EH (cell line): ENCODE measurements at regions not wholly inside any gene's neighbourhood (a gene's known extent, or its start where the extent isn't known, plus 50 kb on each side); places are given as distances from the start of the nearest gene placed in this dataset.
A peak's percentile ranks its signal among the peaks of the same experiment; 100 is the strongest.

Experiments
- DNase-seq: peaks from one replicate; pipeline ENCODE4 v3.0.0-alpha.2; 2015; ENCODE audit warnings: low read depth

DNA sequence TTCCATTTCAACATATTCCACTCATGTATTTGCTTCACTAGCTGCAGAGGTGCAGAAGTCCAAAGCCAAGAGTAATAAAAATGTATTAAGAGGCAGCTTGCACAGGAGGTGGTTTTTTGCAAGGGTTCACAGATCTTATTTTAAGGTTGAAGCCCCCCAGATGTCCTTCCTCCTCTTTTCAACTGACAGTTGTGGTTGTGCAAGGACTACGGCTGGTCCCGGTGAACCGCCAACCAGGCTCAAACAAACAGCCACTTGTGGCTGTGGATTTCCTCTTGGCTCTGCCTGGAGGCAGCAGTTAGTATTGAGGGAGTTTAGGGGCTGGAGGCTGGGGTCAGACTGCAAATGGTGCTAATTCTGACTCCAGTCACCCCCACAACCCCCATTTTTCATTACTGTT lies 240.7 kb upstream of the TBC1D5 start:
- DNase-seq: no peak

DNA sequence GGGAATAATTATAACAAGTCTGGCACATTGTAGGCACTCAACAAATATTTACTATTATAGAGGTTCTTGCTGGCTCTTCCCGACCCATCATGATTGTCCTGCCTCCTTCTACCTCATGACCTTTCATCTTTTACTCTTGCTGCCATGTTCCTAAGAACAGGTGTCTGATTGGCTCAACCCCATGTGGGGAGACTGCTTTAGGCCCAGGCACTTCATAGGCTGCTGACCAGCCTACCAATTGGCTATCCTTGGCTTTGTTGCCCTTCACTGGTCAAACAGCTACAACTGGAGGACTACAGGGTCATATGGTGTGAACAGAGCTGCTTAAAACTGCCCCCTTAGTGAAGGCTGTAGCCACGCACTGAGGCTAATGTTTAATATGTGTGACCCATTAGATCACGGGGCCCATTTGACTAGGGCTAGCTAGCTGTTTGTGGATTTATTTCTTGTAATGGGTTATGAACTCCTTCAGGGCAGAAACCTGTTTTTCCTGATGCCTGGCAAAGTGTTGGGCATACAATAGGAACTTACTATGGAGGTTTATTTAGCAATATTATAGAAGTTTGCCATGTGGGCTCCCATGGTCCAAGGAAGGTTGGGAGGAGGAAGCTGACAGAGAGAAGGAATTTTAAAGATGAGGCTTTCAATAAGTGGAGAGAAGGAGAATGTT lies 239.9 kb upstream of the TBC1D5 start:
- no peak for DNase-seq

DNA sequence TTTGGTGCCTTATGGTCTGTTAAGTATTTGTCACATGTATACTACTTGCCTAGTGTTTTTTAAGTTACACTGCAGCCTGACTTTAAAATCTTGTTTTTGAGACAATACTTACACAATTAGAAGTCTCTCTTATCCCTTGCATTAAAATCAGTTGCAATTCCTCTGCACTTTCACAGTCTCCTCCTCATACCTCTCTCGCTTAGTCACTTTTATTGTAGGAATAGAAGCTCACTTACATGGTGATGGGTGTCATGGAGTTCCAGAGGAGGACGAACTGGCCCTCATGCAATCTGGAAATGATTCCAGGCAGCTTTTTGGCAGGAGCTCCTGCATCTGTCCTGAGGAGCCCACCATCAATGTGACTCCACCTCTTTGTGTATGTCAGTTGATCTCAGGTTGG lies 238.4 kb upstream of the TBC1D5 start:
- DNase-seq: peak; percentile 6

DNA sequence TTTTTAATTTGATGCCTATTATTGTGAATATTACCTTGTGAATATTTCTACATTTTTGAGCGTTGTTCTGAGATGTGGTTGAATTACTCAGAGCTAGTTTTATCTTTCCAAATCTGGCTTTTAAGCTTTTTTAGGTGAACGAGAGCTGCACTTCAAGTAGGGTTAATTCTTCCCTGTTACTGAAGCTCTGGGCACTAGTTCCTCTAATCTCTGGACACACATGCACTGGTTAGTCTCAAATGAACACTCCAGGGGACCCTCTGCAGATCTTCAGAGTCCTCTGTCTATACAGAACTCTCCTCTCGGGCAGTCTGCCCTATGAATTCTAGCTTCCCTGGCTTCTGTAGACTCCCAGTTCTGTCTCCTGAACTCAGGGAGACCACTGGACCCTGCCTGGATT lies 237.5 kb upstream of the TBC1D5 start:
- no peak for DNase-seq

DNA sequence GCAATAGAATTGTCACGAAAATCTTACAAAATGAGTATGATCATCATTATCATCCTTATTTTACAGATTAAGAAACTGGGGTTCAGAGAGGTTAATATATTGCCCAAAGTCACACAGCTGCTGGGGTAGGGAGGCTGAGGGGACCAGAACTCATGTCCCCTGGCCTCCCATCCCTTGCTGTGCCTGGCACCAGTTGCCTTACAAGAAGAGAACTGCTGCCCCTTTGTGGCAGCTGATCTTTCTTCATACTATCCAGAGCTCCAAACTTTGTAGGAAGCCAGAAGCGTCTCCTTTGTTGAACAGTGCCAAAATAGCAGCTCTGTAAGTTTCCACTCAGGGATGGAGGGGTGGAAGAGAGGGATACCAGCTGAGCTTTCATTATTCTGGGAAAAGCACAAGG lies 236.8 kb upstream of the TBC1D5 start:
- no peak for DNase-seq

DNA sequence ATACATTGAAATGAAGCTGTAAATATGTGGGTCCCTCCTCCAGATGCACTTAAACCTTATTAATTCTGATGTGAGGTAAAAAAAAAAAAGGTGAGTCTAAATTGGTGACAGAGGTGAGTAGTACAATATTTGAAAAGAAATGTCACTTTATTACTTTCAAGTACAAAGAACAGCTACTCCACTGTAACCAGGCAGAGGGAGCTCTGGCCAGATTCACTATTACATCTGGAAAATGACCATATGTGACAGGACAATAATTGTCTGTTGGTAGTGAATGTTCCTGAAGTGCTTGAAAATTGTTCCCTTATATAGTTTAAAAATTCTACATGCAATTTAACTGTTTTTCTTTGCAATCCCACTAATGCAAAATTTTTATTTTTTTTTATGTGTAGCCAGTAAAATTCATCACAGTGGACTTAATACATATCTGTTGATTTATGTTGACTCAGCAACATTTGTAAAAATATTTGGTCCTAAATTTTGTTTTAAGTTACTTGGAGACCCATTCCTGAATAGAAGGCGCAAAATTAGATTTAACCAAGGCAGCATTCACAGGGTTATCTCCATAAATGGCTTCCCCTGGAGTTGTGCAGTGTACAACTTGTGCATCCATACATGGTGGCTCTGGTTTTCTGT lies 231.9 kb upstream of the TBC1D5 start:
- peak; percentile 7 for DNase-seq

DNA sequence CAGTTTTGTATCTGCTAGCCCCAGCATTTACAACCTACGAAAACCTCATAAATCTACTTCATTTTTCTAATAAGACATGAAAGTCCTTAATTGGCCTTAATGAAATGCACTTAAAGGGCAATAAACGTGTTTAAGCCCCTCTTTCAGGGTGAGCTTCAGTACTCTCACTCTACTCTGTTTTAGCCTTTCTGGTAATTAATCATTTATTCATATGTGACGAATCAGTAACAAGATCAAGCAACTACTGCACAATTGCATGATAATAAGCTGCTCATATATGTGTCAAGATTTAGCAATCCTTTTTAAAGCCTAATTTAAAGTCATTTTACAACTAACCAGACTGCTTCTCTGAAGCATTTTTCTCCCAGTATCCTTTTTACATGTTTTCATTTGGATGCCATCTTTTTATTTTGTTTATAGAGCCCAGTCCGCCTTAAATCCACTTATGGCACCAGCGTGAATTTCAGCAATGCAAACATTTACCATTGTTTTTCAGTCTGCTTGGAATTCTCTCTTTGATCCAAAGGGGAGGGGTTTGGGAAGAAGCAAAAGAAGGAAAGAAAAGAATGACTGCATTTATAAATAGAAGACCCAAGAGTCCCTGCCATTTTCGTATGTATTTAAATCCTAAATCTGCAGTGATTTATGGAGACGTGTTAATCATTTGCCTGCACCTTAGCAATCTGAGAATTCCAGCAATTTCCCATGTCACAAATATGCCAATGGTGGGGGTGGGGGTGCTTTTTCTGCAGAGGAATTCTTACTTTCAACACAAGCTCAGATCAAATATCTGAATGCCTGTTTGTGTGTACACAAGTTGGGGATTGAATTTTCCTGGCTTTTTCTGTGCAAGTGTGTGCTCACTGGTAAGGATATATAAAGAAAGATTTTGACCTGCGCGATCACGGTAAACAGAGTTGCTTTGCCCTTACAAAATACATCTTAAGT lies 230.8 kb upstream of the TBC1D5 start:
- no peak for DNase-seq

DNA sequence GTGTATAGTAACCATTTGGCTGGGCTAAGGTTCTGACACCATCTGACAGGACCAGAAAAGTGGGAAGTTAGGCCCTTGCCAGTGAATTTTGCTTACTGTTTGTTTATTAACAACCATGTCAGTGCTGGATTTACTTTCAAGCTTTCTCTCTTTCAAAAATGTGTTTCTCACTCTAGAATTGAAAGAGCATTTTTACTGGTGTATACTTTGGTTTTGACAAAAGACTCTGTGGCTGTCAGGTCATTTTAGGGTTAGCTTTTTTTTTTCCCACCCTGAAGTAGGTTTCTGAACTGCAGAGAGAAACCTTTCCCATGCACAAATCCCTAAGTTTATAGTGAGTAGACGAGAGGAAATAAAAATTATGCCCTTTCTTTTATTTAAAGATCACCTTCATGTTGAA lies 230.0 kb upstream of the TBC1D5 start:
- DNase-seq: no peak

DNA sequence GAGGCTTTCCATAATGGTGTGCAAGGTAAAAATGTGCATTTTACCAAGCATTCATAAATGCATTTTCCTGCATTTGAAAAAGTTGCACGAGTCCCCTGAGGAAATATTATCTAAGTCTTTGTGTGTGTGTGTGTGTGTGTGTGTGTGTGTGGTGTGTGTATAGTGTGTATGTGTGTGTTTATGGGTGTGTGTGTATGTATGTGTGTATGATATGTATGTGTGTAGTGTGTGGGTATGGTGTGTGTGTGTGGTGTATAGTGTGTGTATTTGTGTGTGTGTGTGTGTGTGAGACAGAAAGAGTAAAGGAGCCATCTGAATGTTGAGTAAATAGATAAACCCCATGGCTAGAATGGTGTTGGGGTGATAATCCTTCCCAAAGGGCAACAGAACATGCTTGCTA lies 229.6 kb upstream of the TBC1D5 start:
- no peak for DNase-seq

DNA sequence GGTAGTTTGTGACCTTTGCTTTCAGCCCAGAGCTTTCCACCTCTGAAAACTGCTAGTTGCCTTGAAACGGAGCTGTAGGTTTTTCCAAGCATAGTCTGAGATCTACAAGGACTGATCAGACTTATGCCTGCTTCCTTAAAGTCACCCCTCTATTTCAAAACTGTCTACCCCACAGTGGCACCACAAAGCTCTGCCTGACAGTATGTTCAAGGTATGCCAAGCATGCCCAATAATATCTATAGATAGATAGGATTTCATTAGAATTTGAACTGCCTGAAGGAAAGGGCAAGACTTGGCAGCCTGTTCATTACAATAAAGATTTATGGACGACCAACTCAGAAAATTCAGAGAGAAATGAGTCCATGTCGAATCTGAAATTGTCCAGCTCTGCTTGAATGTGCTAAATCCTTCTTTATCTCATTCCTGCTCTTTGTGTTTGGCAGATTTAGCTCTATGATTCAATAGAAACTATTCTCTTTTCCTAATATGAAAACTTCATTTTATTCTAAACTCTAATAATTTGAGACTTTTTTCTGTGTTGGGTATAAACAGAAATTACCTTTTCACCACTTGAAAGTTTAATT lies 227.6 kb upstream of the TBC1D5 start:
- no peak for DNase-seq

DNA sequence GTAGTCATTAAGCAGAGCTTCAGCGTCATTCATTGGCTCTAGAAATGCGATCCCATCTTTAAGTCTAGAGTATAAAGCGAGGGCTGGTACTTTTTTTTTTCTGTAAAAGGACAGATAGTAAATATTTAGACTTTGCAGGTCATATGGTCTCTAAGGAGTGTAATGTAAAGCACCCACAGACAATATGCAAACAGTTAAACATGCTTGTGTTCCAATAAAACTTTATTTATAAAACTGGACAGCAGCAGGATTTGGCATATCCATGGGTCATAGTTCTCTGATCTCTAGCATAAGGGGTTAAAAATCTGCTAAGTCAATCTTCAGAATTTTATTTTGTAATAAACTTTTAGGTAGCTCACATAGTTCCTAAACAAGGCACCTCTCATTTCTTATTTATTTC lies 226.8 kb upstream of the TBC1D5 start:
- no peak for DNase-seq

DNA sequence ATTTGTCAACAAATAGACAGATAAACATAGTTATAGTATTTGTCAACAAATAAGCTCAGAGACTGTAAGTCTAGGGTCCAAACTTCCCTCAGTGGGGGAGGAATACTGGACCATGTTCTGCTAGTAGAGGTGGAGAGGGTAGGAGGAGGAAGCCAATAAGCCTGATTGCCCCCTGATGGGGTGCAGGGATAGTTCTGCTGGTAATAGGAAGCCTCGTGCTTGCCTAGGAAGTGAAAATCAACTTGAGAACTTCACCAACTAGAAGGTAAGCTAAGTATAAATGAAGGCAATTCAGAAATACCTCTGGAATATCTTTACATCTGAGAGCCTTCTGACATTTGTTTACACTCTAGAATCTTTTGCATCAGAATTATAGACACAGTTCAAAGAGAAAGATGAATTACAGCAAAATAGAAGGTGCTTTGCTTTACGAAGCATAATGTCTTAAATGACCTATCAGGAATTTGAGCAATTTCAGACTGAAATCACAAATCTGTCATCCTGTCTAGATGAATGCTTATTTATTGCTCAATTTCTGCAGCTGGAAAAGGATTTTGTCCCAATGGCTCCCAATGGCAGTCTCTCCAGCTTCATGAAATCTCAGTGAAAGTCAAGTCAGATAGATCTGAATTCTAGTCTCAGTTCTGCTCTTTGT lies 225.6 kb upstream of the TBC1D5 start:
- DNase-seq: no peak

DNA sequence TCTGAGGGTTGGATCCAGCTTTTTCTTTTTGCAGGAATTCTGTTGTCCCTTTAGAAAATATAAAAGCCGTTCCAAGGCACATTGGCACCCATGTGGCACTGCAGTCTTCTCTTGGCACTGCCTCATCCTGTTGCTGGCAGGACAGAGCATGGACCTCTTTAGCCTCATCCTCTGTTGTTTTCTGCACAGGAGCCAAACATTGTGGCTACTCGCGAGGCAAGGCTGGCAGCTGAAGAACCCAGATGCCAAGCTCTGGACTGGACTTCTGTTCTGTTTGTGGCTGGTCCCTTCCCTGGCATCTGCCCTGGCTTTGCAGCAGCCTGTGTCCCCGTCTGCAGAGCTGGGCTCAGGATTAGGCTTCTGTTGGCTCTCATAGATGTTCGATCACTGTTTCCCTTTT lies 224.7 kb upstream of the TBC1D5 start:
- DNase-seq: no peak

DNA sequence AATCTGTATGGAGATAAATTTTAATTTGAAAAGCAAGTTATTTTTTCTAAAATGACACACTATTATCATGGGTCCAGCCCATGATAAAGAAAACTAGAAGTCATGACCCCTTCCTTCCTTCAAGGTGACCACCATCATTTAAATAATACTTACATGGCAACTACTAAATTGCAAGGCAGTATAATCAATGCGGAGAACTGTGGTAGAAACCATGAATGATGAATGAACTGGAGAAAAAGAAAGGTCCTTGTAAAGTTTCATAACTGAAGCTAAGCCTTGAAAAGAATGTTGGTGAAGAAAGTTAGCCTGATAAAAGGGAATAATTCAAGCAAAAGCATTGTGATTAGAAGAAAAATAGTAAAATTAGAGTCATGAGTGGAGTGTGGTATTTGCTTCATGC lies 222.9 kb upstream of the TBC1D5 start:
- DNase-seq: no peak

DNA sequence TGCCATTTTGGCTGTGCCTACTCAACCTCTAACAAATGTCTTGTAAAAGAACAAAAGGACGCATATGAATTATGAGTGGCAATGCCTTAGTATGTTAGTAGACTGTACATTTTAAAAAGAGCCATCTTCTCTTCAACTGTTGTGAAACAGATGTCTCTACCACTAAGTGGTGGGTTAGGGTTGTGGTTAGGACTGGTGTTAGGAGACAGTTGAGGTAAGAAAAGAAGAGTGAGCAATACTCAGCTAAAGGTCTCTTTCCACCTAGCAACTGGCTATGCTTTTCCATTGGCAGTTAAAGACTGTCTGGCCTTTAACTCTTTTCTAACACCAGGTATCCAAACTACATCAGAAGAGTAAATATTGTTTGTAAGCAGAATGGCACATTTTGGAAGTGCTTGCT lies 221.7 kb upstream of the TBC1D5 start:
- no peak for DNase-seq

DNA sequence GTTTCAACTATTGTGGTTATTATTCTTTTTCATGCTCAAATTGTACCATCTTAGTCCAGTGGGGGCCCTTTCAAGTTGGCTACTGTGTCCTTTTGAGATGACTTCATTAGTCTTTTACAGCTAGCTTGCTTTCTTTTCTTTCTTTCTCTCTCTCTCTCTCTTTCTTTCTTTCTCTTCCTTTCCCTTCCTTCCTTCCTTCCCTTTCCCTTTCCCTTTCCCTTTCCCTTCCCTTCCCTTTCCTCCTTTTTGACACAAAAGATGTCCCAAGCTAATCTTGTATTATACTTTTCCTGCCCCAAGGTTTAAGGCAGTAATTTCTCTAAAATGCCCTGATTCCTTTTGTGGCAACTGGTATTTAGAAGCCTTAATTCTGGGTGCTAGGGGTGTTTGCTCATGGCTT lies 213.0 kb upstream of the TBC1D5 start:
- DNase-seq: no peak

DNA sequence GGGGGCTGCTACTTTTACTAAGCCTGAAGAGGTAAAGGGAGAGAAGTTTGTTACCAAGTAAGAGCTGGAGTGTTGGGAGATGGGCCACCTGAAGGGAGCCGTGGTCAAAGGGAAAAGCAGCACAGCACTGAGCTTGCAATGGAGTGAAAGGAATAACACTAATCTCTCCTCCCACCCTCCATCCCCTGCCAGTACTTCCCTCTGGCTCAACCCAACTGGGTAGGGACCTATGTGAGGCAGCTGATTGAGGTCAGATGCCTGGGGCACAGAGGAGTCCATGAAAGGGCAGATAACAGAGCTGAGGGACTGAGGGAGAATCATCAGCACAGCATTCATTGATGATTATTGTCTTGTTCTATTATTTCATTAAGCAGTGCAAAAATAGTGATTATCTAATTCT lies 212.4 kb upstream of the TBC1D5 start:
- no peak for DNase-seq

DNA sequence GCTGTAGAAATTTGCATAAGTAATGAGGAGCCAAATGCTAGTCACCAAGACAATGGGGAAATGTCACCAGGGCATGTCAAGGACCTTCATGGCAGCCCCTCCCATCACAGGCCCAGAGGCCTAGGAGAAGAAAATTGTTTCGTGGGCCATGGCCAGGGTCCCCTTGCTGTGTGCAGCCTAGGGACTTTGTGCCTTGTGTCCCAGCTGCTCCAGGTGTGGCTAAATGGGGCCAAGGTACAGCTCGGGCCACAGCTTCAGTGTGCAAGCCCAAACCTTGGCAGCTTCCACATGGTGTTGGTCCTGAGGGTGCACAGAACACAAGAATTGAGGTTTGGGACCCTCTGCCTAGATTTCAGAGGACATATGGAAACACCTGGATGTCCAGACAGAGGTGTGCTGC lies 208.8 kb upstream of the TBC1D5 start:
- DNase-seq: no peak

DNA sequence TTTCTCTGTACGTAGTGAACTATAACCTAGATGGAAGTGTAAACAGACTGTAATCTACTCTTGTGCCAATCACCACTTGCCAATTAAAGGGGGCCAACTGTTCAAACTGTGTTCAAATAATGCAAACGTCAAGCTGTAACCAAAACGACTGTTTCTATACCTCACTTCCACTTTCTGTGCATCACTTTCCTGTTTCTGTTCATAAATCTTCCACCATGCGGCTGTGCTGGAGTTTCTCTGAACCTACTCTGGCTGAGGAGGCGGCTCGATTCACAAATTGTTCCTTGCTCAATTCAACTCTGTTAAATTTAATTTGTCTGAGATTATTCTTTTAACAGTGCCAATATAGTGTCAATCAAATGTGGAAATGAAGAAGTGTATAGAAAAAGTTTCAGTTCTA lies 206.7 kb upstream of the TBC1D5 start:
- no peak for DNase-seq

DNA sequence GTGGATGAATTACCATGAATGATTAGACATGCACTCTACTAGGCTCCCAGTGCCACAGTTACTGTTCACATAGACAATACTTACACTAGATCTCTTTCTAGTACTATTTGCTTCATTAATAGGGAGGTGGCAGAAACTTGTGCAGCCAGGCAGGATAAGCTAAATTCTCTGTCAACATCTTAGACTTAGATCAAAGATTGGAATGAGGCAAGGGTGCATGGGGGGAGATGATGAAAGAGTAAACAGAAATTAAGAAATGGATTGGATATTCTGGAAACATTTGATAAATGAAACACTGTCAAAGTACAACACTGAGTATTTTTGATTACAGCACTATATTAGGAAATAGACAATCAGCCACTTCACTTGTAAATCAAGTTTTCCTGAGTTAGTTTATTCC lies 205.4 kb upstream of the TBC1D5 start:
- no peak for DNase-seq

DNA sequence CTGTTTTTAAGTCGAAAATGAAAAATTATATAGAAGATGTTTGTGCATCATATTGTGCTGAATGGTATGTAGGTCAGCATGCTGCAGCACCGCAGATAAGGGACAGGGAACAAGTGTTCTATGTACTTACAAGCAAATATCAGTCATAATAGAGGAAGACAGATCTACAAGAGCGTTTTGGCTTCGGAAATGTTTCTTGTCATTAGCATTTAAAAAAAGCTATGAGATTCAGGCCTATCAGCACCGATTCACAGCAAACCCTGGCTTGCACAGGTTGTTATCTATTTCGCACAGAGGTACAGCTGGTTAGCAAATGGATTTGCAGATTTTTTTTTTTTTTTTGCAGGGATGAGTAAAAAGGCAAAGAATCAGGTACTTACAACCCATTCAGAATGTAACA lies 204.2 kb upstream of the TBC1D5 start:
- no peak for DNase-seq

DNA sequence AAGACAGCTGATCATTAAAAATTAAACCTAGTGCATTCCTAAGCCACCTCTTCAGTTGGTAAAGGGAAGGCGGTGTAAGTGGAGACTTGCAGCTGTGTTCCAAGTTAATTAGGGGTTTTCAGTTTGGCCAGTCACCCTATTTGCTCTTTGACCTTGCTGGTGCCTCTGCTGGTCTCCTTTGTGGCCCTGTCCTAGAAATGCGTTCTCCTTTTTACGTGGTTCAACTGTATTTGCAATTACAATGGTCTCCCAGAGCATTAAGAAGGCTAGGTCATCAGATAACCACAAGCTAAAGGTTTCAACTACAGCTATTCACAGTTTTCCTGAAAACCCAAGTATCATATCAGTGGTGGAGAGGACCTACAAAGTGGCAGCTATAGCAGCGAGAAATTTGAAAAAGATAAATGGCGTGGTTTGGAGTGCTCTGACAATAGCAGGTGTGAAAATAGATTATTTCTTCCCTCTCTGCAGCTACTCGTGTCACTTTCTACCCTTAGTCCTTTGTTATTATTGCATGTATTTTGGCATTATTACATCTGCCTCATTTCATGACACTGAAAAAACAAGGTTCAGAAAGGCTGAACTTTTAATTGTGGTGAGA lies 203.5 kb upstream of the TBC1D5 start:
- DNase-seq: no peak
